ENCODE measurements at regions not wholly inside any gene's neighbourhood (a gene's known extent, or its start where the extent isn't known, plus 50 kb on each side); places are given as distances from the start of the nearest gene placed in this dataset.

GRCh38 chr11:26229257-26229656 is 102.7 kb upstream of the ANO3 start:
- TF ChIP-seq GABPA (IDR thresholded peaks at IDR 0.05; ENCODE audit: low read depth), result no peak
- TF ChIP-seq CTCF (IDR thresholded peaks at IDR 0.05), result no peak

Measured in SK-N-SH (cell line).